ENCODE measurements at regions not wholly inside any gene's neighbourhood (a gene's known extent, or its start where the extent isn't known, plus 50 kb on each side); places are given as distances from the start of the nearest gene placed in this dataset.

GRCh38 chr11:98561877-98562395 lies 458.8 kb upstream of the CNTN5 start:
- TF ChIP-seq CTCF (conservative IDR thresholded peaks at IDR 0.05; ENCODE audit: low read depth, low read length) (no peak), EZH2 (IDR thresholded peaks at IDR 0.05; ENCODE audit: borderline replicate concordance, low read depth, low read length, poor library complexity, severe bottlenecking) (no peak)

Measured in A673 (cell line).